ENCODE measurements at regions not wholly inside any gene's neighbourhood (a gene's known extent, or its start where the extent isn't known, plus 50 kb on each side); places are given as distances from the start of the nearest gene placed in this dataset.

DNA sequence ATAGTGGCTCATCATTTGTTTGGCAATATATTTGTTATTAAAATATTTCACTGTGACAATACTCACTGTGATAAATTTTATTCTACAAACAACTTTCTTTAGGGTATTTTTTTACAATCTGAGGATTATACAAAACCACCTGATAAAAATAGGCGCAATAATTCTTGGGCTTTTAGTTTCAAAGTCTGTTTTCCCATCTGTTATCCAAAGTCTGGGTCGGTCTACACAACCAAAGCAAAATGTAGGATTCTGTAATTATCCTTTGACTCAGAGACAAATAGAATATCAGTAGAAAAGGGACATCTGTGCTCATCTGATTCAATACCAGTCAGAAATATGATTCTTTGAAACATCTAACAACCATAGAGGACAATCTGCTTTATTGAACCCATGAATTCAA lies 271.8 kb upstream of the AMIGO2 start:
- Mint-ChIP-seq H3K27me3 (ENCODE audit: insufficient read depth, low read depth, poor library complexity) (peaks cover 5% of the 10 kb centered on the region), H3K9me3 (no peaks in the 10 kb centered on the region; the same call in 2 of the 3 replicates), H3K4me3 (no peak overlapping the region), H3K27ac (no peak overlapping the region), H3K36me3 (ENCODE audit: low read depth) (no peaks in the 10 kb centered on the region), H3K4me1 (no peaks in the 10 kb centered on the region)
- Histone ChIP-seq H4K20me1 (replicated peaks; ENCODE audit: insufficient read depth) (no peaks in the 10 kb centered on the region), H3F3A (replicated peaks; ENCODE audit: low read depth) (no peaks in the 10 kb centered on the region), H3K9me2 (ENCODE audit: insufficient read depth) (0 out of 2 replicates have a peak, but pooled peaks cover 4% of the 10 kb centered on the region), H3K4me3 (no peak overlapping the region), H3K36me3 (ENCODE audit: insufficient read depth) (no peaks in the 10 kb centered on the region), H2AFZ (no peak overlapping the region), H3K79me2 (replicated peaks; ENCODE audit: insufficient read depth) (no peaks in the 10 kb centered on the region), H3K4me1 (ENCODE audit: insufficient read depth) (no peaks in the 10 kb centered on the region), H3K4me2 (no peak overlapping the region), H3K27ac (ENCODE audit: low read depth) (no peak overlapping the region), H3K27me3 (ENCODE audit: insufficient read depth) (no peaks in the 10 kb centered on the region)
- ATAC-seq: no peak
- no peak for DNase-seq (ENCODE audit: low spot score)
- TF ChIP-seq EZH2phosphoT487 (IDR thresholded peaks at IDR 0.05; ENCODE audit: unreplicated experiment) (no peak), CREB1 (CRISPR knock-in tag; IDR thresholded peaks at IDR 0.05; ENCODE audit: low read depth) (no peak), REST (IDR thresholded peaks at IDR 0.05; ENCODE audit: unreplicated experiment) (no peak)

- no peaks in the 10 kb centered on the region for H3K4me1 ChIP-seq (ENCODE audit: insufficient read depth)
- H3K27me3 ChIP-seq (ENCODE audit: insufficient read depth): no peaks in the 10 kb centered on the region
- no peaks in the 10 kb centered on the region for H3K79me2 ChIP-seq (replicated peaks; ENCODE audit: insufficient read depth)
- ATAC-seq (no peak), DNase-seq (ENCODE audit: low spot score) (no peak)
- H3K36me3 ChIP-seq (ENCODE audit: insufficient read depth): no peaks in the 10 kb centered on the region
- H3K36me3 Mint-ChIP-seq (ENCODE audit: low read depth): no peaks in the 10 kb centered on the region
- no peaks in the 10 kb centered on the region for H4K20me1 ChIP-seq (replicated peaks; ENCODE audit: insufficient read depth)
- no peak overlapping the region for H3K4me3 ChIP-seq
- H3K27ac ChIP-seq (ENCODE audit: low read depth): no peak overlapping the region
- no peak overlapping the region for H3K4me3 Mint-ChIP-seq
- TF ChIP-seq CREB1 (CRISPR knock-in tag; IDR thresholded peaks at IDR 0.05; ENCODE audit: low read depth): no peak
- no peak for TF ChIP-seq STAT1 (IDR thresholded peaks at IDR 0.05; ENCODE audit: unreplicated experiment)
- TF ChIP-seq NANOG (IDR thresholded peaks at IDR 0.05; ENCODE audit: borderline replicate concordance): no peak
- TF ChIP-seq CTCF (conservative IDR thresholded peaks at IDR 0.05; ENCODE audit: low read depth in 2 of 2): no peak
- no peak for TF ChIP-seq ZNF114 (CRISPR knock-in tag; IDR thresholded peaks at IDR 0.05)
- TF ChIP-seq POLR2AphosphoS5 (IDR thresholded peaks at IDR 0.05; ENCODE audit: low read depth): no peak
- TF ChIP-seq ZNF462 (CRISPR knock-in tag; IDR thresholded peaks at IDR 0.05): no peak
- TF ChIP-seq ZNF331 (CRISPR knock-in tag; IDR thresholded peaks at IDR 0.05; ENCODE audit: low read depth): no peak
- no peak for TF ChIP-seq EZH2phosphoT487 (IDR thresholded peaks at IDR 0.05; ENCODE audit: unreplicated experiment)
- no peak for TF ChIP-seq EZH2 (IDR thresholded peaks at IDR 0.05; ENCODE audit: low read depth, unreplicated experiment)
- H3K9me2 ChIP-seq (ENCODE audit: insufficient read depth): no peaks in the 10 kb centered on the region
- H3K4me2 ChIP-seq: no peak overlapping the region
- H3K27me3 Mint-ChIP-seq (ENCODE audit: insufficient read depth, low read depth, poor library complexity): peaks cover 5% of the 10 kb centered on the region
- H3K4me1 Mint-ChIP-seq: no peaks in the 10 kb centered on the region
- no peaks in the 10 kb centered on the region; the same call in 2 of the 3 replicates for H3K9me3 Mint-ChIP-seq
- H3F3A ChIP-seq (replicated peaks; ENCODE audit: low read depth): no peaks in the 10 kb centered on the region
- H2AFZ ChIP-seq: no peak overlapping the region
- no peak overlapping the region for H3K27ac Mint-ChIP-seq
Observed at GRCh38 chr12:47350062-47350408, 270.3 kb upstream of the AMIGO2 start.

Measured in GM23338 (cell line).